Testis (tissue), 2 donors: ENCODE measurements at regions not wholly inside any gene's neighbourhood (a gene's known extent, or its start where the extent isn't known, plus 50 kb on each side); places are given as distances from the start of the nearest gene placed in this dataset.

Experiments used
- POLR2A ChIP-seq: fragments of 450-650 bp; IDR thresholded peaks from one replicate; pipeline ENCODE4 v1.6.1; 2017; ENCODE audit warnings: antibody characterized with exemption, mild to moderate bottlenecking, moderate library complexity
- TF ChIP-seq, protein P1 (sequence below), 3 experiments: fragments of 450-650 bp in 2 of 3; fragments of 200-600 bp in 1 of 3; sonication (generic) in 1 of 3; IDR thresholded peaks; one replicate each; pipeline ENCODE4 v1.5.1; 2016 to 2019; ENCODE audit warnings: antibody characterized with exemption in 3 of 3, mild to moderate bottlenecking in 2 of 3, moderate library complexity in 1 of 3

DNA sequence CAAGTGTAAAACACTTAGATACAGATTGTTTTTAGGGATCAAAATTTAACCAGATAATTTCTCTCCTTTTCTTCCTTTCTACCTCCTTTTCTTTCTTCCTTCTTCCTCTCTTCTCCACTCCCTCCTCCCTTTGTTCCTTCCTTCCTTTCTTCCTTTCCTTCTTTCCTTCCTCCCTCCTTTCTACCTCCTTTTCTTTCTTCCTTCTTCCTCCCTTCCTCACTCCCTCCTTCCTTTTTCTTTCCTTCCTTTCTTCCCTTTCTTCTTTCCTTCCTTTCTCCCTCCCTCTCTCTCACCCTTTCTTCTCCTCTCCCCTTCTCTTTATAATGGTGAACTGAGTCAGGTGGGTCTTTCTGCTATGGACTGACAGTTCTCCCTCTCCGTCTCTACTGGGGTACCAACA is 397.5 kb upstream of the CDH11 start:
- TF ChIP-seq, protein P1, sequence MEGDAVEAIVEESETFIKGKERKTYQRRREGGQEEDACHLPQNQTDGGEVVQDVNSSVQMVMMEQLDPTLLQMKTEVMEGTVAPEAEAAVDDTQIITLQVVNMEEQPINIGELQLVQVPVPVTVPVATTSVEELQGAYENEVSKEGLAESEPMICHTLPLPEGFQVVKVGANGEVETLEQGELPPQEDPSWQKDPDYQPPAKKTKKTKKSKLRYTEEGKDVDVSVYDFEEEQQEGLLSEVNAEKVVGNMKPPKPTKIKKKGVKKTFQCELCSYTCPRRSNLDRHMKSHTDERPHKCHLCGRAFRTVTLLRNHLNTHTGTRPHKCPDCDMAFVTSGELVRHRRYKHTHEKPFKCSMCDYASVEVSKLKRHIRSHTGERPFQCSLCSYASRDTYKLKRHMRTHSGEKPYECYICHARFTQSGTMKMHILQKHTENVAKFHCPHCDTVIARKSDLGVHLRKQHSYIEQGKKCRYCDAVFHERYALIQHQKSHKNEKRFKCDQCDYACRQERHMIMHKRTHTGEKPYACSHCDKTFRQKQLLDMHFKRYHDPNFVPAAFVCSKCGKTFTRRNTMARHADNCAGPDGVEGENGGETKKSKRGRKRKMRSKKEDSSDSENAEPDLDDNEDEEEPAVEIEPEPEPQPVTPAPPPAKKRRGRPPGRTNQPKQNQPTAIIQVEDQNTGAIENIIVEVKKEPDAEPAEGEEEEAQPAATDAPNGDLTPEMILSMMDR (IDR thresholded peaks at IDR 0.05) = no peak
- TF ChIP-seq POLR2A = no peak
